Suprapubic skin (tissue), 4 donors: ENCODE measurements at regions not wholly inside any gene's neighbourhood (a gene's known extent, or its start where the extent isn't known, plus 50 kb on each side); places are given as distances from the start of the nearest gene placed in this dataset.

Source experiments
- DNase-seq, 2 donors: peaks; one replicate each; pipeline ENCODE4 v3.0.0-alpha.2; 2019; ENCODE audit warnings: low spot score in 2 of 2
- H3K27ac ChIP-seq: fragments of 200-600 bp; sonication (generic); one replicate; pipeline ENCODE4 v1.5.1; 2019
- H3K27me3 ChIP-seq: fragments of 200-600 bp; sonication (generic); one replicate; pipeline ENCODE4 v1.5.1; 2019
- H3K36me3 ChIP-seq: fragments of 200-600 bp; sonication (generic); one replicate; pipeline ENCODE4 v1.5.1; 2019
- H3K4me1 ChIP-seq: fragments of 200-600 bp; sonication (generic); one replicate; pipeline ENCODE4 v1.5.1; 2019
- H3K4me3 ChIP-seq: fragments of 200-600 bp; sonication (generic); one replicate; pipeline ENCODE4 v1.5.1; 2019; ENCODE audit warnings: mild to moderate bottlenecking
- H3K9me3 ChIP-seq: fragments of 200-600 bp; sonication (generic); one replicate; pipeline ENCODE4 v1.5.1; 2019
- CTCF ChIP-seq, 2 donors: fragments of 200-600 bp in 1 of 2; fragments of 450-650 bp in 1 of 2; sonication (generic) in 1 of 2; IDR thresholded peaks; one replicate each; pipeline ENCODE4 v1.5.1; 2016 to 2019; ENCODE audit warnings: antibody characterized with exemption in 2 of 2, mild to moderate bottlenecking in 1 of 2, moderate library complexity in 1 of 2
- EP300 ChIP-seq: sonication (generic); formaldehyde crosslinking; IDR thresholded peaks from one replicate; pipeline ENCODE4 v1.6.1; 2017; ENCODE audit warnings: antibody characterized with exemption
- POLR2A ChIP-seq, 2 donors: fragments of 450-650 bp; IDR thresholded peaks; one replicate each; pipeline ENCODE4 v1.6.1; 2017; ENCODE audit warnings: antibody characterized with exemption in 2 of 2, mild to moderate bottlenecking in 2 of 2, moderate library complexity in 2 of 2
- POLR2AphosphoS5 ChIP-seq, 3 donors: sonication (generic); formaldehyde crosslinking; IDR thresholded peaks; one replicate each; pipeline ENCODE4 v1.6.1; 2017; ENCODE audit warnings: antibody characterized with exemption in 3 of 3
- WGBS: methylation state at CpG from one replicate; pipeline ENCODE4 v1.1.5; 2018; 5-methylcytosine and 5-hydroxymethylcytosine counted together

- Histone ChIP-seq H3K4me3 (no peak overlapping the region), H3K27ac (no peak overlapping the region), H3K27me3 (no peaks in the 10 kb centered on the region), H3K36me3 (no peaks in the 10 kb centered on the region), H3K9me3 (no peaks in the 10 kb centered on the region), H3K4me1 (no peaks in the 10 kb centered on the region)
- 83% methylated on average over 2 of the region's 2 CpGs for WGBS
- no peak for DNase-seq
- no peak for TF ChIP-seq POLR2AphosphoS5 (IDR thresholded peaks at IDR 0.05)
- TF ChIP-seq POLR2A (IDR thresholded peaks at IDR 0.05) = no peak
- TF ChIP-seq CTCF (IDR thresholded peaks at IDR 0.05) = no peak
- no peak for TF ChIP-seq EP300
Measured at GRCh38 chr1:106621853-106622252, 434.6 kb upstream of the PRMT6 start.

GRCh38 chr1:106637566-106637965 lies 418.9 kb upstream of the PRMT6 start:
- H3K9me3 ChIP-seq = no peaks in the 10 kb centered on the region

GRCh38 chr1:106646261-106646784 lies 410.2 kb upstream of the PRMT6 start:
- DNase-seq = no peak
- Histone ChIP-seq H3K27ac (no peak overlapping the region), H3K27me3 (no peaks in the 10 kb centered on the region), H3K9me3 (no peaks in the 10 kb centered on the region), H3K4me1 (no peaks in the 10 kb centered on the region), H3K36me3 (no peaks in the 10 kb centered on the region), H3K4me3 (no peak overlapping the region)
- TF ChIP-seq EP300 = no peak

More at GRCh38 chr1:106637566-106637965, 418.9 kb upstream of the PRMT6 start:
- TF ChIP-seq POLR2AphosphoS5 (IDR thresholded peaks at IDR 0.05) (no peak), EP300 (no peak), POLR2A (IDR thresholded peaks at IDR 0.05) (no peak), CTCF (IDR thresholded peaks at IDR 0.05) (no peak)
- no peaks in the 10 kb centered on the region for H3K36me3 ChIP-seq
- no peaks in the 10 kb centered on the region for H3K27me3 ChIP-seq
- WGBS = 60% methylated on average over 3 of the region's 3 CpGs
- H3K27ac ChIP-seq = no peak overlapping the region
- no peak overlapping the region for H3K4me3 ChIP-seq
- DNase-seq = no peak
- no peaks in the 10 kb centered on the region for H3K4me1 ChIP-seq

- H3K27me3 ChIP-seq = no peaks in the 10 kb centered on the region
- no peaks in the 10 kb centered on the region for H3K9me3 ChIP-seq
- TF ChIP-seq CTCF (IDR thresholded peaks at IDR 0.05) (no peak), POLR2AphosphoS5 (IDR thresholded peaks at IDR 0.05) (no peak), POLR2A (IDR thresholded peaks at IDR 0.05) (no peak), EP300 (no peak)
- 54% methylated on average over 1 of the region's 1 CpG for WGBS
- no peak for DNase-seq
- no peak overlapping the region for H3K4me3 ChIP-seq
- H3K27ac ChIP-seq = no peak overlapping the region
- no peaks in the 10 kb centered on the region for H3K4me1 ChIP-seq
- H3K36me3 ChIP-seq = no peaks in the 10 kb centered on the region
Measured at GRCh38 chr1:106646816-106647215, 409.7 kb upstream of the PRMT6 start.

GRCh38 chr1:106651028-106651762 lies 405.3 kb upstream of the PRMT6 start:
- no peaks in the 10 kb centered on the region for H3K9me3 ChIP-seq
- no peak for TF ChIP-seq EP300
- no peak for TF ChIP-seq POLR2AphosphoS5 (IDR thresholded peaks at IDR 0.05)
- no peak for TF ChIP-seq CTCF (IDR thresholded peaks at IDR 0.05)
- no peak for TF ChIP-seq POLR2A (IDR thresholded peaks at IDR 0.05)
- H3K36me3 ChIP-seq = no peaks in the 10 kb centered on the region
- WGBS = 86% methylated on average over 4 of the region's 4 CpGs
- H3K4me3 ChIP-seq = no peak overlapping the region
- H3K27ac ChIP-seq = no peak overlapping the region
- DNase-seq = no peak
- no peaks in the 10 kb centered on the region for H3K4me1 ChIP-seq
- H3K27me3 ChIP-seq = no peaks in the 10 kb centered on the region
